ENCODE measurements at regions not wholly inside any gene's neighbourhood (a gene's known extent, or its start where the extent isn't known, plus 50 kb on each side); places are given as distances from the start of the nearest gene placed in this dataset.

DNA sequence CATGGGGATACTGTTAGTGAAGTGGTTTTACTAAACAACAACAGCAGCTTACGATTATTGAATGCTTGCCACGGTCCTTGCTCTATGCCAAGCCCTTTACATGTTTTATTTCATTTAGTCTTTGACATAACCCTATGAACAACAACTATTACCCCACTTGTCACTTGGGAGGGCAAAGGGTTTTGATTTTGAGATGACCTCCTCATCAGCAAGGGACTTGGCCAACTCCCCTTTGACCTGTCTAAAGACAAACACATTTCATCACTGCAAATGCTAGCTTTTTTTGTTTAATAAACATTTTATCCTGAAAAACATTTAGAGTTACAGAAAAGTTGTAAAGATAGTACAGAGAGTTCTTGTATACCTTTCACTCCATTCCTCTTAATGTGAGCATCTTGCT, 152.5 kb upstream of the WNT4 start:
- TF ChIP-seq, protein P1, sequence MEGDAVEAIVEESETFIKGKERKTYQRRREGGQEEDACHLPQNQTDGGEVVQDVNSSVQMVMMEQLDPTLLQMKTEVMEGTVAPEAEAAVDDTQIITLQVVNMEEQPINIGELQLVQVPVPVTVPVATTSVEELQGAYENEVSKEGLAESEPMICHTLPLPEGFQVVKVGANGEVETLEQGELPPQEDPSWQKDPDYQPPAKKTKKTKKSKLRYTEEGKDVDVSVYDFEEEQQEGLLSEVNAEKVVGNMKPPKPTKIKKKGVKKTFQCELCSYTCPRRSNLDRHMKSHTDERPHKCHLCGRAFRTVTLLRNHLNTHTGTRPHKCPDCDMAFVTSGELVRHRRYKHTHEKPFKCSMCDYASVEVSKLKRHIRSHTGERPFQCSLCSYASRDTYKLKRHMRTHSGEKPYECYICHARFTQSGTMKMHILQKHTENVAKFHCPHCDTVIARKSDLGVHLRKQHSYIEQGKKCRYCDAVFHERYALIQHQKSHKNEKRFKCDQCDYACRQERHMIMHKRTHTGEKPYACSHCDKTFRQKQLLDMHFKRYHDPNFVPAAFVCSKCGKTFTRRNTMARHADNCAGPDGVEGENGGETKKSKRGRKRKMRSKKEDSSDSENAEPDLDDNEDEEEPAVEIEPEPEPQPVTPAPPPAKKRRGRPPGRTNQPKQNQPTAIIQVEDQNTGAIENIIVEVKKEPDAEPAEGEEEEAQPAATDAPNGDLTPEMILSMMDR (IDR thresholded peaks at IDR 0.05; ENCODE audit: extremely low read depth in 1 of 2, insufficient read depth in 1 of 2, low read depth in 1 of 2, low read length in 2 of 2): no peak
- no peak for TF ChIP-seq POLR2AphosphoS5 (IDR thresholded peaks at IDR 0.05; ENCODE audit: insufficient read depth, low read depth, low read length)
- TF ChIP-seq, protein P2, sequence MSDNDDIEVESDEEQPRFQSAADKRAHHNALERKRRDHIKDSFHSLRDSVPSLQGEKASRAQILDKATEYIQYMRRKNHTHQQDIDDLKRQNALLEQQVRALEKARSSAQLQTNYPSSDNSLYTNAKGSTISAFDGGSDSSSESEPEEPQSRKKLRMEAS (IDR thresholded peaks at IDR 0.05; ENCODE audit: insufficient read depth, insufficient read length): no peak

Data from endothelial cell of umbilical vein (primary cell).